ENCODE measurements at regions not wholly inside any gene's neighbourhood (a gene's known extent, or its start where the extent isn't known, plus 50 kb on each side); places are given as distances from the start of the nearest gene placed in this dataset.

- no peak overlapping the region for H3K4me3 ChIP-seq
- no peak for TF ChIP-seq POLR2A (IDR thresholded peaks at IDR 0.05)
- TF ChIP-seq, protein P1, sequence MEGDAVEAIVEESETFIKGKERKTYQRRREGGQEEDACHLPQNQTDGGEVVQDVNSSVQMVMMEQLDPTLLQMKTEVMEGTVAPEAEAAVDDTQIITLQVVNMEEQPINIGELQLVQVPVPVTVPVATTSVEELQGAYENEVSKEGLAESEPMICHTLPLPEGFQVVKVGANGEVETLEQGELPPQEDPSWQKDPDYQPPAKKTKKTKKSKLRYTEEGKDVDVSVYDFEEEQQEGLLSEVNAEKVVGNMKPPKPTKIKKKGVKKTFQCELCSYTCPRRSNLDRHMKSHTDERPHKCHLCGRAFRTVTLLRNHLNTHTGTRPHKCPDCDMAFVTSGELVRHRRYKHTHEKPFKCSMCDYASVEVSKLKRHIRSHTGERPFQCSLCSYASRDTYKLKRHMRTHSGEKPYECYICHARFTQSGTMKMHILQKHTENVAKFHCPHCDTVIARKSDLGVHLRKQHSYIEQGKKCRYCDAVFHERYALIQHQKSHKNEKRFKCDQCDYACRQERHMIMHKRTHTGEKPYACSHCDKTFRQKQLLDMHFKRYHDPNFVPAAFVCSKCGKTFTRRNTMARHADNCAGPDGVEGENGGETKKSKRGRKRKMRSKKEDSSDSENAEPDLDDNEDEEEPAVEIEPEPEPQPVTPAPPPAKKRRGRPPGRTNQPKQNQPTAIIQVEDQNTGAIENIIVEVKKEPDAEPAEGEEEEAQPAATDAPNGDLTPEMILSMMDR (IDR thresholded peaks at IDR 0.05), result no peak
- DNase-seq (no peak), ATAC-seq (no peak)
- no peaks in the 10 kb centered on the region for H3K27me3 ChIP-seq
- intact Hi-C loops (cut with DNase I), result no loop called here
- H3K9me3 ChIP-seq, result no peaks in the 10 kb centered on the region
- no peak overlapping the region for H3K27ac ChIP-seq
- H3K36me3 ChIP-seq (replicated peaks in 1 of 2; ENCODE audit: insufficient read depth in 1 of 2, low read depth in 2 of 2), result no peaks in the 10 kb centered on the region
- WGBS, 2 donors, result 22 to 32% methylated on average over 1 of the region's 1 CpG
- H3K4me1 ChIP-seq, result no peaks in the 10 kb centered on the region
These were observed 143.4 kb upstream of the GLI3 start for GRCh38 chr7:42380401-42380800.

DNA sequence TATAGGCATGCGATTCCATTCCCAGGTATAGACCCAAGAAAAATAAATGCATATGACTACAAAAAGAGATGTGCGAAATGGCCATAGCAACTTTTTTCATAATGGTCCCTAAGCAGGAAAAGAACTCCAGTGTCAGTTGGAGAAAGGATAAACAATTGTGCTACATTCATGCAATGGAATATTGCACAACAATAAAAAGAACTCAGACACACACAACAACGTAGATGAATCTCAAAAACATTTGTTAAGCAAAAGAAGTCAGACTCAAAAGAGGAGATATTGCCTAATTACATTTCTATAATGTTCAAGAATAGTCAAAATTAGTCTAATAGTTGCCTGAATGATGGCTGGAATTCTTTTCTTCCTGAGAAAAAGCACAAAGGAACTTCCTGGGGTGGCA is 141.1 kb upstream of the GLI3 start:
- WGBS, 2 donors, result 66% methylated on average over 3 of the region's 3 CpGs
- Histone ChIP-seq H3K36me3 (replicated peaks in 1 of 2; ENCODE audit: insufficient read depth in 1 of 2, low read depth in 2 of 2) (no peaks in the 10 kb centered on the region), H3K4me3 (no peak overlapping the region), H3K9me3 (no peaks in the 10 kb centered on the region), H3K4me1 (no peaks in the 10 kb centered on the region), H3K27ac (no peak overlapping the region), H3K27me3 (no peaks in the 10 kb centered on the region)
- intact Hi-C loops (cut with DNase I), result no loop called here
- ATAC-seq, result no peak
- TF ChIP-seq, protein P1 (IDR thresholded peaks at IDR 0.05), result no peak
- DNase-seq, result no peak

DNA sequence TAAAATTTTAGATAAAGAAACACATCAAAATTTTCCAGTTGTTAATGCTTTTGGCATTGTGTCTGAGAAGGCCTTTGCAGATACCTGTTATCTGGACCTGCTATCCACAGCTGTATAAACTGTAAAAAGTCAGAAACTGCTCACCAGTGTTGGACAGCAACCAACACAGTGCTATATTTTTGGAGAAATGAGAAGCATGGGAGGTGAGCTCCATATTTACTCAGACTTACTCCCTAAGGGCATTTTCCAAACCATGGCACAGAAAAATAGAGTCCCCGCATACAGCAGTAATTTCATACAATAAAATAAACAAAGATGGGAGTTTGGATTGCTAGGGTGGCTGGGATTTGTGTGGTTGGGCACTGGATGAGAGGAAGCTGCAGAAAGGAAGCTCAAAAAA is 136.3 kb upstream of the GLI3 start:
- 75 to 79% methylated on average over 1 of the region's 1 CpG for WGBS, 2 donors
- ATAC-seq (no peak), DNase-seq (no peak)
- Histone ChIP-seq H3K4me1 (no peaks in the 10 kb centered on the region), H3K4me3 (no peak overlapping the region), H3K27ac (no peak overlapping the region), H3K27me3 (no peaks in the 10 kb centered on the region), H3K9me3 (no peaks in the 10 kb centered on the region), H3K36me3 (replicated peaks in 1 of 2; ENCODE audit: insufficient read depth in 1 of 2, low read depth in 2 of 2) (no peaks in the 10 kb centered on the region)
- TF ChIP-seq POLR2A (IDR thresholded peaks at IDR 0.05), result no peak
- TF ChIP-seq, protein P1 (IDR thresholded peaks at IDR 0.05), result no peak
- intact Hi-C loops (cut with DNase I), result no loop called here

DNA sequence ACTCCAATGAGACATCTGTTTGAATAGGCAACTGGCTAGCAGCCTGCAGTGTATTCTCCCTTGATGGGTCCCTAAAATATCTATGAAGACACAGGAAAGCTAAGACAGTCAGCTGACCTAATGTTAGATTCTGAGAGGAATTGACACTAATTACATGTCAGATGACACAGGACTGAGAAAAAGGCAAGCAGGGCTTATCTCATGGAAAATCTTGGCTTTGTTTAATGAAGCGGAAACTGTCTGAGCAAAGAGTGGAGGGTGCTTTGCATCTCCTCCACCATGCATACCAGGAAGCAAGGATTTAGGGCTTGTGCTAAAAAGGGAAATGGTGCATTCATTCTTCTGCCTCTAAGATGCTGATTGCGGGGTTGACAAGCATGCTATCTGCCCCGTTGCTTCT is 135.5 kb upstream of the GLI3 start:
- intact Hi-C loops (cut with DNase I), result no loop called here
- ATAC-seq, result no peak
- no peaks in the 10 kb centered on the region for H3K27me3 ChIP-seq
- 31 to 55% methylated on average over 3 of the region's 3 CpGs for WGBS, 2 donors
- H3K27ac ChIP-seq, result no peak overlapping the region
- TF ChIP-seq, protein P1 (IDR thresholded peaks at IDR 0.05), result no peak
- TF ChIP-seq POLR2A (IDR thresholded peaks at IDR 0.05), result no peak
- no peaks in the 10 kb centered on the region for H3K9me3 ChIP-seq
- no peaks in the 10 kb centered on the region for H3K36me3 ChIP-seq (replicated peaks in 1 of 2; ENCODE audit: insufficient read depth in 1 of 2, low read depth in 2 of 2)
- DNase-seq, result no peak
- H3K4me3 ChIP-seq, result no peak overlapping the region
- no peaks in the 10 kb centered on the region for H3K4me1 ChIP-seq

- no peak overlapping the region for H3K4me3 ChIP-seq
- H3K36me3 ChIP-seq (replicated peaks in 1 of 2; ENCODE audit: insufficient read depth in 1 of 2, low read depth in 2 of 2), result no peaks in the 10 kb centered on the region
- no peak for TF ChIP-seq POLR2A (IDR thresholded peaks at IDR 0.05)
- TF ChIP-seq, protein P1 (IDR thresholded peaks at IDR 0.05), result no peak
- DNase-seq (no peak), ATAC-seq (no peak)
- no peaks in the 10 kb centered on the region for H3K4me1 ChIP-seq
- no peak overlapping the region for H3K27ac ChIP-seq
- intact Hi-C loops (cut with DNase I), result no loop called here
- no peaks in the 10 kb centered on the region for H3K27me3 ChIP-seq
- 18 to 24% methylated on average over 1 of the region's 1 CpG for WGBS, 2 donors
- H3K9me3 ChIP-seq, result peaks cover 0 to 7% (median 0%) of the 10 kb centered on the region in 3 donors
These were observed 122.9 kb upstream of the GLI3 start for GRCh38 chr7:42359946-42360345.

All from body of pancreas (tissue), 4 donors.